Neural cell (in vitro differentiated cells): ENCODE measurements at regions not wholly inside any gene's neighbourhood (a gene's known extent, or its start where the extent isn't known, plus 50 kb on each side); places are given as distances from the start of the nearest gene placed in this dataset.

Experiments used
- H2AFZ ChIP-seq: fragments of 200-600, 300-800 bp; sonication (generic), shearing (Covaris generic); 2 replicates; pipeline ENCODE4 v1.6.0; 2014; ENCODE audit warnings: low read depth, mild to moderate bottlenecking, antibody characterized with exemption, low read length, moderate library complexity
- H3F3A ChIP-seq: fragments of 200-600 bp; shearing (Covaris generic); 2 replicates; pipeline ENCODE4 v1.6.1; 2016; ENCODE audit warnings: mild to moderate bottlenecking, moderate library complexity, mixed read lengths, antibody characterized with exemption, low read length; ENCODE audit not compliant: insufficient read depth, poor library complexity, severe bottlenecking
- H3K27ac ChIP-seq: fragments of 200-600, 300-800 bp; sonication (generic), shearing (Covaris generic); 2 replicates; pipeline ENCODE4 v1.5.1; 2014; ENCODE audit warnings: mild to moderate bottlenecking, low read length, moderate library complexity
- H3K27me3 ChIP-seq: fragments of 300-800, 200-600 bp; sonication (generic), shearing (Covaris generic); 2 replicates; pipeline ENCODE4 v1.6.0; 2014; ENCODE audit warnings: mild to moderate bottlenecking, low read depth, low read length, moderate library complexity; ENCODE audit not compliant: insufficient read depth
- H3K36me3 ChIP-seq: fragments of 300-800, 200-600 bp; sonication (generic), shearing (Covaris generic); 2 replicates; pipeline ENCODE4 v1.5.1; 2014; ENCODE audit warnings: mild to moderate bottlenecking, antibody characterized with exemption, low read length, moderate library complexity; ENCODE audit not compliant: insufficient read depth
- H3K4me2 ChIP-seq: fragments of 300-800, 200-600 bp; sonication (generic), shearing (Covaris generic); 2 replicates; pipeline ENCODE4 v1.6.0; 2014; ENCODE audit warnings: mild to moderate bottlenecking, low read length
- H3K4me3 ChIP-seq: fragments of 300-800, 200-600 bp; sonication (generic), shearing (Covaris generic); 2 replicates; pipeline ENCODE4 v1.5.1; 2014; ENCODE audit warnings: mild to moderate bottlenecking, low read length, moderate library complexity
- H3K79me2 ChIP-seq: fragments of 200-600 bp; shearing (Covaris generic); replicated peaks from 2 replicates; pipeline ENCODE4 v1.6.0; 2014; ENCODE audit warnings: mild to moderate bottlenecking, low read length, moderate library complexity; ENCODE audit not compliant: insufficient read depth
- H3K9ac ChIP-seq: fragments of 300-800, 200-600 bp; sonication (generic), shearing (Covaris generic); 2 replicates; pipeline ENCODE4 v1.6.1; 2016; ENCODE audit warnings: mild to moderate bottlenecking, low read length, mixed read lengths
- H3K9me2 ChIP-seq: fragments of 200-600 bp; shearing (Covaris generic); 2 replicates; pipeline ENCODE4 v1.6.1; 2016; ENCODE audit warnings: mild to moderate bottlenecking, low read length, mixed read lengths; ENCODE audit not compliant: insufficient read depth
- H3K9me3 ChIP-seq: fragments of 200-600, 300-800 bp; sonication (generic), shearing (Covaris generic); 2 replicates; pipeline ENCODE4 v1.6.1; 2016; ENCODE audit warnings: mild to moderate bottlenecking, mixed run types, low read length, moderate library complexity, mixed read lengths
- H4K20me1 ChIP-seq: fragments of 200-600 bp; shearing (Covaris generic); 2 replicates; pipeline ENCODE4 v1.6.1; 2016; ENCODE audit warnings: mild to moderate bottlenecking, mixed run types; ENCODE audit not compliant: insufficient read depth
- CTCF ChIP-seq: fragments of 450-650 bp; IDR thresholded peaks from 2 replicates; pipeline ENCODE4 v1.5.1; 2014; ENCODE audit warnings: antibody characterized with exemption, mild to moderate bottlenecking, moderate library complexity; ENCODE audit not compliant: poor library complexity, severe bottlenecking
- EP300 ChIP-seq: fragments of 450-650 bp; conservative IDR thresholded peaks from 2 replicates; pipeline ENCODE4 v1.6.1; 2014; ENCODE audit warnings: antibody characterized with exemption, mild to moderate bottlenecking, moderate library complexity; ENCODE audit not compliant: poor library complexity, severe bottlenecking
- EZH2 ChIP-seq: fragments of 200-600, 300-800 bp; shearing (Covaris generic), sonication (generic); IDR thresholded peaks from 2 replicates; pipeline ENCODE4 v1.6.1; 2014; ENCODE audit warnings: antibody characterized with exemption, low read length, borderline replicate concordance, mild to moderate bottlenecking; ENCODE audit not compliant: insufficient read depth, poor library complexity, severe bottlenecking
- MXI1 ChIP-seq: fragments of 450-650 bp; conservative IDR thresholded peaks from 2 replicates; pipeline ENCODE4 v1.6.1; 2014; ENCODE audit warnings: antibody characterized with exemption, mild to moderate bottlenecking; ENCODE audit not compliant: poor library complexity, severe bottlenecking
- POLR2AphosphoS5 ChIP-seq: IDR thresholded peaks from 2 replicates; pipeline ENCODE4 v1.6.1; 2012
- RAD21 ChIP-seq: fragments of 450-650 bp; conservative IDR thresholded peaks from 2 replicates; pipeline ENCODE4 v1.6.1; 2014; ENCODE audit warnings: antibody characterized with exemption, mild to moderate bottlenecking, moderate library complexity
- REST ChIP-seq: IDR thresholded peaks from 2 replicates; pipeline ENCODE4 v1.6.1; 2012; ENCODE audit warnings: borderline replicate concordance
- SMC3 ChIP-seq: fragments of 450-650 bp; conservative IDR thresholded peaks from 2 replicates; pipeline ENCODE4 v1.6.1; 2014; ENCODE audit warnings: antibody characterized with exemption, mild to moderate bottlenecking, moderate library complexity; ENCODE audit not compliant: poor library complexity
- TAF1 ChIP-seq: IDR thresholded peaks from 2 replicates; pipeline ENCODE4 v1.6.1; 2012; ENCODE audit warnings: low read depth

DNA sequence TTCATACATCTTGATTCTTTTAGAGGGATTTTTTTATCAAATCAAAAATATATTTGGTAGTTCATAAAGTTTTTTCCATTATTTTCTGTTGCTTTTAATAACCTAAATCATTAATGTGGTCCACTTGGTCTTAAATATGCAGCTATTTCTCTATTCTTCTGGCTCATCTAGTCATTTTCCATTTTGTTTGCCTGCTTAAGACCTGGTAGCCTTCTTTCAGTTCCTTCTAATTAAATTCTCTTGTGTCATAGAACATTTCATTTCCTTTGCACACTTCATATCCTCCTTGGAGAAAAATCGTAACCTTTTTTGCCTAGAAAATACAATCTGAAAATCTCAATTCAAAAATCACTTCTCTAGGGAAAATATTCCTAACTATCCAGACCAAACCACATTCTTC lies 387.0 kb downstream of the LRFN5 start:
- Histone ChIP-seq H2AFZ (no peak overlapping the region), H3K9me3 (no peaks in the 10 kb centered on the region), H3K79me2 (no peaks in the 10 kb centered on the region), H3F3A (no peaks in the 10 kb centered on the region), H3K9ac (no peak overlapping the region), H3K27ac (no peak overlapping the region), H3K4me3 (no peak overlapping the region), H3K27me3 (no peaks in the 10 kb centered on the region), H3K9me2 (no peaks in the 10 kb centered on the region), H3K4me2 (no peak overlapping the region), H3K36me3 (no peaks in the 10 kb centered on the region), H4K20me1 (no peaks in the 10 kb centered on the region)
- TF ChIP-seq MXI1 = no peak
- no peak for TF ChIP-seq EZH2
- TF ChIP-seq RAD21 = no peak
- no peak for TF ChIP-seq REST
- TF ChIP-seq SMC3 = no peak
- no peak for TF ChIP-seq POLR2AphosphoS5
- TF ChIP-seq EP300 = no peak
- no peak for TF ChIP-seq CTCF
- TF ChIP-seq TAF1 = no peak

GRCh38 chr14:41986700-41987099 lies 380.0 kb downstream of the LRFN5 start:
- Histone ChIP-seq H3K9me2 (no peaks in the 10 kb centered on the region), H3F3A (no peaks in the 10 kb centered on the region), H3K36me3 (no peaks in the 10 kb centered on the region), H3K27me3 (no peaks in the 10 kb centered on the region), H3K9ac (no peak overlapping the region), H3K4me2 (no peak overlapping the region), H4K20me1 (no peaks in the 10 kb centered on the region), H3K9me3 (no peaks in the 10 kb centered on the region), H3K79me2 (no peaks in the 10 kb centered on the region), H3K27ac (no peak overlapping the region), H2AFZ (no peak overlapping the region), H3K4me3 (no peak overlapping the region)
- TF ChIP-seq TAF1 (no peak), POLR2AphosphoS5 (no peak), RAD21 (no peak), EP300 (no peak), REST (no peak), CTCF (no peak), MXI1 (no peak), EZH2 (no peak), SMC3 (no peak)
